Right lobe of liver (tissue), 4 donors: ENCODE measurements at regions not wholly inside any gene's neighbourhood (a gene's known extent, or its start where the extent isn't known, plus 50 kb on each side); places are given as distances from the start of the nearest gene placed in this dataset.

Experiments used
- POLR2A ChIP-seq: fragments of 450-650 bp; IDR thresholded peaks from one replicate; pipeline ENCODE4 v1.6.1; 2017; ENCODE audit warnings: antibody characterized with exemption, mild to moderate bottlenecking
- TF ChIP-seq, protein P1 (sequence below), 4 donors: fragments of 200-600 bp in 3 of 4; fragments of 450-650 bp in 1 of 4; IDR thresholded peaks; one replicate each; pipeline versions ENCODE4 v1.5.1 to v1.8.0; 2016 to 2022; ENCODE audit warnings: antibody characterized with exemption in 4 of 4, mild to moderate bottlenecking in 2 of 4
- donor health status: DM: no; HTN: no; CAD: no.
- donor health status: DM: no; HTN: no; CAD: no.
- donor health status: DM: no; HTN: yes; CAD: no.

DNA sequence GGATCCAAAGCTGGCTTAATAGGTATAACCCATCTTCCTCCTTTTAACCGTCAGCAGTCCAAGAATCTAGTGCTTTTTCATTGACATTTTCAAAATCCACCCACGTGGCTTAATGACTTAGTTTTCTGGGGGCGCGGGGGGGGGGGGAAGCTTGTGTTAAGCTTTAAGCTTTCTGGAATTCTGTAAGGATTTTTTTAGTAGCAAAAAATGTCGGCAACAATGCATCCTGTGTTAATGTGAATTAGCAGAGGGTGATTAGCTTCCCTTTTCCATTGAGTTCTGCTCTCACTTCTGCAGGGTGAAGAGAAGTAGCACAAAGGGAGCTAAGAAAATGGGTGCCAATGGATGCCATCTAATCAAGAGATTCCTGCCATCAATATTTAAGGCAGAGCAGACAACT, 348.2 kb downstream of the SAMD5 start:
- TF ChIP-seq POLR2A: no peak
- TF ChIP-seq, protein P1, sequence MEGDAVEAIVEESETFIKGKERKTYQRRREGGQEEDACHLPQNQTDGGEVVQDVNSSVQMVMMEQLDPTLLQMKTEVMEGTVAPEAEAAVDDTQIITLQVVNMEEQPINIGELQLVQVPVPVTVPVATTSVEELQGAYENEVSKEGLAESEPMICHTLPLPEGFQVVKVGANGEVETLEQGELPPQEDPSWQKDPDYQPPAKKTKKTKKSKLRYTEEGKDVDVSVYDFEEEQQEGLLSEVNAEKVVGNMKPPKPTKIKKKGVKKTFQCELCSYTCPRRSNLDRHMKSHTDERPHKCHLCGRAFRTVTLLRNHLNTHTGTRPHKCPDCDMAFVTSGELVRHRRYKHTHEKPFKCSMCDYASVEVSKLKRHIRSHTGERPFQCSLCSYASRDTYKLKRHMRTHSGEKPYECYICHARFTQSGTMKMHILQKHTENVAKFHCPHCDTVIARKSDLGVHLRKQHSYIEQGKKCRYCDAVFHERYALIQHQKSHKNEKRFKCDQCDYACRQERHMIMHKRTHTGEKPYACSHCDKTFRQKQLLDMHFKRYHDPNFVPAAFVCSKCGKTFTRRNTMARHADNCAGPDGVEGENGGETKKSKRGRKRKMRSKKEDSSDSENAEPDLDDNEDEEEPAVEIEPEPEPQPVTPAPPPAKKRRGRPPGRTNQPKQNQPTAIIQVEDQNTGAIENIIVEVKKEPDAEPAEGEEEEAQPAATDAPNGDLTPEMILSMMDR (IDR thresholded peaks at IDR 0.05): no peak
